Glutamatergic neuron (in vitro differentiated cells): ENCODE measurements at regions not wholly inside any gene's neighbourhood (a gene's known extent, or its start where the extent isn't known, plus 50 kb on each side); places are given as distances from the start of the nearest gene placed in this dataset.
A peak's percentile ranks its signal among the peaks of the same experiment; 100 is the strongest.

Source experiments
- DNase-seq: peaks from one replicate; pipeline ENCODE4 v3.0.0; 2022
- H3K27ac Mint-ChIP-seq: one replicate; pipeline ENCODE4 v1.8.0; 2020; ENCODE audit warnings: mild to moderate bottlenecking, mixed read lengths, inconsistent platforms; ENCODE audit not compliant: unreplicated experiment
- H3K27me3 Mint-ChIP-seq: one replicate; pipeline ENCODE4 v1.8.0; 2020; ENCODE audit warnings: mild to moderate bottlenecking, moderate library complexity, mixed read lengths, inconsistent platforms; ENCODE audit not compliant: unreplicated experiment
- H3K36me3 Mint-ChIP-seq: one replicate; pipeline ENCODE4 v1.8.0; 2020; ENCODE audit warnings: mild to moderate bottlenecking, mixed read lengths, inconsistent platforms; ENCODE audit not compliant: unreplicated experiment
- H3K4me1 Mint-ChIP-seq: one replicate; pipeline ENCODE4 v1.8.0; 2020; ENCODE audit warnings: mild to moderate bottlenecking, low read depth, mixed read lengths, inconsistent platforms; ENCODE audit not compliant: unreplicated experiment
- H3K4me3 Mint-ChIP-seq: one replicate; pipeline ENCODE4 v1.8.0; 2020; ENCODE audit warnings: mild to moderate bottlenecking, mixed read lengths, inconsistent platforms; ENCODE audit not compliant: unreplicated experiment
- H3K9me3 Mint-ChIP-seq: one replicate; pipeline ENCODE4 v1.8.0; 2020; ENCODE audit warnings: mild to moderate bottlenecking, moderate library complexity, mixed read lengths, inconsistent platforms; ENCODE audit not compliant: unreplicated experiment
- CTCF ChIP-seq: fragments of 200-600 bp; sonication (generic); IDR thresholded peaks from one replicate; pipeline ENCODE4 v1.5.0; 2021; ENCODE audit not compliant: partially characterized antibody, unreplicated experiment

GRCh38 chr18:51802569-51803428, 537.2 kb upstream of the DCC start:
- TF ChIP-seq CTCF, result no peak
- no peaks in the 10 kb centered on the region for H3K4me1 Mint-ChIP-seq

DNA sequence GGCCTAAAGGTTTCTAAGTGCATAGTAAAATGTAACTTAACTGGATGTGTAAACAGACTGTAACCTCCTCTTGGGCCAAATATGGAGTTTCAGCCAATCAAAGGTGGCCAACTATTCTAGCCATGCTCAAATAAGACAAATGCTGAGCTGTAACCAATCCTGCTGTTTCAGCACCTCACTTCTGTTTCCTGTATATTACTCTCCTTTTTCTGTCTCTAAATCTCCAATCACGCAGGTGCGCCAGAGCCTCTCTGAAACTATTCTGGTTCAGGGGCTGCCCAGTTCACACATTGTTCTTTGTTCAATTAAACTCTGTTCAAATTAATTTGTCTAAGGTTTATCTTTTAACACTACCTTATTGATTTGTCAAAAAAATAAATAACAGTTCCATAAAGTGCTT, 532.7 kb upstream of the DCC start:
- Mint-ChIP-seq H3K4me1 (no peaks in the 10 kb centered on the region), H3K27me3 (peaks cover 2% of the 10 kb centered on the region), H3K4me3 (no peak overlapping the region), H3K9me3 (no peaks in the 10 kb centered on the region), H3K36me3 (no peaks in the 10 kb centered on the region), H3K27ac (no peak overlapping the region)
- no peak for DNase-seq
- TF ChIP-seq CTCF, result no peak

More at GRCh38 chr18:51802569-51803428, 537.2 kb upstream of the DCC start:
- no peaks in the 10 kb centered on the region for H3K36me3 Mint-ChIP-seq
- peak overlapping the region; percentile 16 for H3K4me3 Mint-ChIP-seq
- no peak for DNase-seq
- H3K9me3 Mint-ChIP-seq, result no peaks in the 10 kb centered on the region
- no peaks in the 10 kb centered on the region for H3K27me3 Mint-ChIP-seq
- peak overlapping the region; percentile 78 for H3K27ac Mint-ChIP-seq

DNA sequence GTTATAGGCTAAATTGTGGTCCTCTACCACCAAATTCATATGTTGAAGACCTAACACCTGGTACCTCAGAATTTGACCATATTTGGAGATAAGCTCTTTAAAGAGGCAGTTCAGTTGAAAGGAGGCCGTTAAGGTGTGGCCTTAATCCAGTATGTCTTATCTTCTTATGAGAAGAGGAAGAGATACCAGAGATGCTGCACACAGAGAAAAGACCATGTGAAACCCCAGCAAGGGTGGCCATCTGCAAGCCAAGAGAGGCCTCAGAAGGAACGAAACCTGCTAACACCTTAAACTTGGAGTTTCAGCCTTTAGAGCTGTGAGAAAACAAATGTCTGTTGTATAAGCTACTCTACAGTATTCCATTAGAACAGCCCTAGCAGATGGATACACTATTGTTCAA, 528.1 kb upstream of the DCC start:
- TF ChIP-seq CTCF, result no peak
- DNase-seq, result no peak
- Mint-ChIP-seq H3K27me3 (peaks cover 2% of the 10 kb centered on the region), H3K9me3 (no peaks in the 10 kb centered on the region), H3K4me1 (no peaks in the 10 kb centered on the region), H3K4me3 (no peak overlapping the region), H3K36me3 (no peaks in the 10 kb centered on the region), H3K27ac (no peak overlapping the region)

GRCh38 chr18:51813740-51814139, 526.3 kb upstream of the DCC start:
- H3K4me1 Mint-ChIP-seq, result no peaks in the 10 kb centered on the region
- no peak for TF ChIP-seq CTCF
- H3K36me3 Mint-ChIP-seq, result no peaks in the 10 kb centered on the region
- no peak overlapping the region for H3K27ac Mint-ChIP-seq
- H3K9me3 Mint-ChIP-seq, result no peaks in the 10 kb centered on the region
- no peak for DNase-seq
- peaks cover 2% of the 10 kb centered on the region for H3K27me3 Mint-ChIP-seq
- no peak overlapping the region for H3K4me3 Mint-ChIP-seq

- H3K4me1 Mint-ChIP-seq, result no peaks in the 10 kb centered on the region
- DNase-seq, result no peak
- no peak for TF ChIP-seq CTCF
- H3K27ac Mint-ChIP-seq, result no peak overlapping the region
- H3K36me3 Mint-ChIP-seq, result no peaks in the 10 kb centered on the region
- H3K9me3 Mint-ChIP-seq, result no peaks in the 10 kb centered on the region
- no peaks in the 10 kb centered on the region for H3K27me3 Mint-ChIP-seq
- H3K4me3 Mint-ChIP-seq, result no peak overlapping the region
Measured at GRCh38 chr18:51821610-51822009, 518.4 kb upstream of the DCC start.
